A549 (cell line): ENCODE measurements at regions not wholly inside any gene's neighbourhood (a gene's known extent, or its start where the extent isn't known, plus 50 kb on each side); places are given as distances from the start of the nearest gene placed in this dataset.

Experiments
- ATAC-seq, 2 experiments: fragments of 200-7000 bp in 1 of 2; fragments of >200 bp in 1 of 2; cut with Nextera tagmentation in 1 of 2; cut with Tn5 transposase in 1 of 2; 3 replicates each; pipeline versions ENCODE4 v1.8.0 to v1.9.1; 2018 to 2020; ENCODE audit warnings: mild to moderate bottlenecking in 1 of 2, moderate library complexity in 1 of 2
- CTCF ChIA-PET: fragments of 300-600 bp; sonication (Branson Sonifier 250); formaldehyde crosslinking; extraction: SDS; loops from one replicate; lab custom pipeline; 2021; ENCODE audit warnings: antibody characterized with exemption, inconsistent platforms; lab: Yijun Ruan, JAX
- POLR2A ChIA-PET: fragments of 350-600 bp; formaldehyde crosslinking; extraction: SDS; loops from one replicate; lab custom pipeline; 2021; ENCODE audit warnings: antibody characterized with exemption, inconsistent platforms; lab: Yijun Ruan, JAX
- DNase-seq, 2 experiments: peaks; one replicate each; pipeline versions ENCODE4 v3.0.0 to v3.0.0-alpha.2; 2011 to 2016; ENCODE audit warnings: low read depth in 1 of 2, low spot score in 1 of 2
- FAIRE-seq: peaks from 2 replicates; lab custom pipeline; 2011; peaks lifted over from hg19 to GRCh38; lab: Jason Lieb, UNC
- H3K27ac ChIP-seq, 2 experiments: fragments of >200 bp; sonication (Bioruptor Twin); formaldehyde crosslinking; 3 replicates each; pipeline ENCODE4 v1.5.1; 2016 to 2017
- H3K4me1 ChIP-seq: fragments of >200 bp; sonication (Bioruptor Twin); formaldehyde crosslinking; 3 replicates; pipeline ENCODE4 v1.6.1; 2016
- H3K4me2 ChIP-seq: fragments of >200 bp; sonication (Bioruptor Twin); formaldehyde crosslinking; 3 replicates; pipeline ENCODE4 v1.6.1; 2016
- H3K4me3 ChIP-seq: fragments of >200 bp; sonication (Bioruptor Twin); formaldehyde crosslinking; 3 replicates; pipeline ENCODE4 v1.5.1; 2016
- H3K9me3 ChIP-seq: fragments of >200 bp; sonication (Bioruptor Twin); formaldehyde crosslinking; 3 replicates; pipeline ENCODE4 v1.6.1; 2016
- CBX8 ChIP-seq: fragments of 200-600 bp; sonication (generic); IDR thresholded peaks from 2 replicates; pipeline ENCODE4 v1.6.1; 2016
- CEBPB ChIP-seq, 2 experiments: fragments of >200 bp in 1 of 2; sonication (Bioruptor Twin) in 1 of 2; formaldehyde crosslinking in 1 of 2; IDR thresholded peaks; 2 replicates each; pipeline ENCODE4 v1.6.1; 2012 to 2016
- EHF ChIP-seq: fragments of 250-450 bp; sonication (Bioruptor Pico); IDR thresholded peaks from 2 replicates; pipeline ENCODE4 v1.5.0; 2020; ENCODE audit warnings: mild to moderate bottlenecking
- EP300 ChIP-seq, 2 experiments: fragments of >200 bp; sonication (Bioruptor Twin); formaldehyde crosslinking; IDR thresholded peaks; 2 replicates in 1 of 2; 3 replicates in 1 of 2; pipeline ENCODE4 v1.6.1; 2016 to 2017
- FOSB ChIP-seq: fragments of 250-450 bp; sonication (Bioruptor Pico); IDR thresholded peaks from 2 replicates; pipeline ENCODE4 v1.5.0; 2020; ENCODE audit warnings: mild to moderate bottlenecking, moderate library complexity
- FOXS1 ChIP-seq: fragments of 250-450 bp; sonication (Bioruptor Pico); IDR thresholded peaks from 2 replicates; pipeline ENCODE4 v1.5.0; 2020; ENCODE audit warnings: mild to moderate bottlenecking, moderate library complexity
- HDAC2 ChIP-seq: fragments of 200-600 bp; sonication (generic); IDR thresholded peaks from 2 replicates; pipeline ENCODE4 v1.6.1; 2016
- HOXA7 ChIP-seq: fragments of 250-450 bp; sonication (Bioruptor Pico); IDR thresholded peaks from 2 replicates; pipeline ENCODE4 v1.5.0; 2020; ENCODE audit warnings: mild to moderate bottlenecking, moderate library complexity
- JUN ChIP-seq, 2 experiments: fragments of >200 bp; sonication (Bioruptor Twin); formaldehyde crosslinking; IDR thresholded peaks; 2 replicates in 1 of 2; 3 replicates in 1 of 2; pipeline ENCODE4 v1.6.1; 2016 to 2017
- KDM5A ChIP-seq: fragments of 200-600 bp; sonication (generic); IDR thresholded peaks from 2 replicates; pipeline ENCODE4 v1.6.1; 2016; ENCODE audit warnings: antibody characterized with exemption, mild to moderate bottlenecking
- MAZ ChIP-seq: fragments of 150-350 bp; IDR thresholded peaks from 2 replicates; pipeline ENCODE4 v1.6.1; 2014; ENCODE audit warnings: antibody characterized with exemption, low read depth, low read length, borderline replicate concordance
- MYC ChIP-seq: IDR thresholded peaks from 2 replicates; pipeline ENCODE4 v1.6.1; 2012; ENCODE audit warnings: mild to moderate bottlenecking, inconsistent platforms, low read length, improper control_type of control experiment, borderline replicate concordance
- NFE2L2 ChIP-seq: fragments of 150-350 bp; conservative IDR thresholded peaks from 2 replicates; pipeline ENCODE4 v1.6.1; 2014; ENCODE audit warnings: low read length
- PHF8 ChIP-seq: fragments of 200-600 bp; sonication (generic); IDR thresholded peaks from 2 replicates; pipeline ENCODE4 v1.6.1; 2016; ENCODE audit warnings: low read depth, mild to moderate bottlenecking, antibody characterized with exemption, moderate library complexity, borderline replicate concordance
- RARB ChIP-seq: fragments of 250-450 bp; sonication (Bioruptor Pico); IDR thresholded peaks from 2 replicates; pipeline ENCODE4 v1.8.0; 2021; ENCODE audit warnings: mild to moderate bottlenecking, moderate library complexity
- RCOR1 ChIP-seq: fragments of 150-350 bp; IDR thresholded peaks from 2 replicates; pipeline ENCODE4 v1.6.1; 2014; ENCODE audit warnings: antibody characterized with exemption, low read length, low read depth
- SREBF2 ChIP-seq: fragments of 450-650 bp; IDR thresholded peaks from 2 replicates; pipeline ENCODE4 v1.6.1; 2014; ENCODE audit warnings: mild to moderate bottlenecking, moderate library complexity
- ZC3H11A ChIP-seq: fragments of 450-650 bp; IDR thresholded peaks from 2 replicates; pipeline ENCODE4 v1.6.1; 2014; ENCODE audit warnings: antibody characterized with exemption, mild to moderate bottlenecking
- WGBS: methylation state at CpG from one replicate; pipeline ENCODE4 v1.1.6; 2017; ENCODE audit errors: missing lambda C conversion rate; 5-methylcytosine and 5-hydroxymethylcytosine counted together
- TF ChIP-seq, protein P1 (sequence below): IDR thresholded peaks from 2 replicates; pipeline ENCODE4 v1.6.1; 2012
- TF ChIP-seq, protein P2 (sequence below): fragments of 450-650 bp; IDR thresholded peaks from 2 replicates; pipeline ENCODE4 v1.6.1; 2014; ENCODE audit warnings: antibody characterized with exemption
- TF ChIP-seq, protein P3 (sequence below): fragments of 250-450 bp; sonication (Bioruptor Pico); IDR thresholded peaks from 2 replicates; pipeline ENCODE4 v1.5.0; 2020; ENCODE audit warnings: low read depth, mild to moderate bottlenecking, moderate library complexity
- TF ChIP-seq, protein P4 (sequence below): IDR thresholded peaks from 2 replicates; pipeline ENCODE4 v1.6.1; 2012
- TF ChIP-seq, protein P5 (sequence below): fragments of >200 bp; sonication (Bioruptor Twin); formaldehyde crosslinking; IDR thresholded peaks from 3 replicates; pipeline ENCODE4 v1.5.1; 2016

DNA sequence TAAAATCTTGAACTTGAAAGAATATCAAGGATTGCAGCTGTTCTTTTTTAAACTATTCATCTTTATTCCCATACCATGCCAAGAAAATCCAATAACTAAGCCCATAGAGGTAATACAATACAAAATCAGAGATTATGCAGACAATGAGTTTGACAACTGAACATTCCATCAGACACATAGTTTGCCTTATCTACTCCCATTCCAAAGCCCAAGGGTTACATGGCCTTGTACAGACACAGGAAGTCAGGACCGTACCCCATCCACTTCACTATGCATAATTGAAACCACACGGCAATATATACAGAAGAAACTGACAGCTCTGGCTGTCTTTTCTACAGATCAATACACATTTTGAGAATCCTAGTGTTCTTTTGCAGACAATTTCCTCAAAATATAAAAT lies 181.3 kb downstream of the TMX3 start:
- H3K9me3 ChIP-seq = no peaks in the 10 kb centered on the region
- H3K4me1 ChIP-seq = no peaks in the 10 kb centered on the region
- FAIRE-seq = no peak
- H3K4me3 ChIP-seq = no peak overlapping the region
- no peak overlapping the region for H3K4me2 ChIP-seq
- no peak for DNase-seq
- no peak for ATAC-seq
- TF ChIP-seq ZC3H11A = no peak
- TF ChIP-seq RARB (CRISPR knock-in tag) = no peak
- TF ChIP-seq HOXA7 = no peak
- ChIA-PET CTCF (no interaction called here), POLR2A (no interaction called here)
- WGBS = 31% methylated on average over 2 of the region's 2 CpGs
- H3K27ac ChIP-seq = no peak overlapping the region

DNA sequence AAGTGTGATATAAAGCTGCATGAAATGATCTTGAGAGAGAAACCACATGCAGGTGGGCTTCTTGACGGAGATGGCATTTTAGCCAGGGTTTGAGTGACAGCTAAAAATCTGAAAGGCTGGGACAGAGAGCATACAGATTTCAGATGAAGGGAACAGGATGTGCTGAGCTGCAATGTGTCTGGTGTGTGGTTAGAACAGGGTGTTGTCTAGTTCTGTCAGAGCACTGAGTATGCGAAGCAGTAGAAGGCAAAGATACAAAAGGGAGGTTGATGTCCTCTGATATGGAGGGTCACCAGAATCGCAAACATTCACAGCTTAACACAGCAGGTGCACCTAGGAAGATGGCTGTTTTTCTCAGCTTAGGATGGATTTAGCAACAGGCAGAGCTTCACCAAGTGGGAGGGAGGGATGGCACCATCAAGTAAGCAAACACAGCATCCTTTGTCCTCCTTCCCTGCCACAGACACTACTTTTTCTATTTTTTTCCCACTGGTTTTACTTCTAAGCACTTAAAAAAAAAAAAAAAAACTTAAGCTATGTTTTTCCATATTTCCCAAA lies 182.5 kb downstream of the TMX3 start:
- CTCF ChIA-PET = no interaction called here

DNA sequence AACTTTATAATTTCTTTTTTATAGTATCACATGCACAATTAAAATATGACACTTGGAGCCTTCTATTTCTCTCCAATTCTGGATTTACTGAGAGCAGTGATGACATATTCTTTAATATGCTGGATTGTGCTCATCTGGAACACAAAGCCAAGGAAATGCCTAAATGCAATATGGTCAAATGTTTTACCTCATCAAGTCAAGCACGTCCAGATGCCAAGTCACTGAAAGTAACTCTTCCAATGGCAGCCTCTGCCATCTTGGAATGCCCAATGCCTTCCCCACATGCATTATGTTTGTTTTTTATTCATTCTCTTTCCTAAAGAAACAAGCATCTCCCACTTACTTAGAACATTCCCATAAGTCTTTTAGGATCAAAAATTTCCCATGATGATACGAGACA lies 189.8 kb downstream of the TMX3 start:
- Histone ChIP-seq H3K4me3 (no peak overlapping the region), H3K4me2 (no peak overlapping the region), H3K9me3 (no peaks in the 10 kb centered on the region), H3K27ac (no peak overlapping the region), H3K4me1 (no peaks in the 10 kb centered on the region)
- ATAC-seq (no peak), FAIRE-seq (no peak), DNase-seq (no peak)
- POLR2A ChIA-PET = no interaction called here
- 1% methylated on average over 2 of the region's 2 CpGs for WGBS
- TF ChIP-seq, protein P1, sequence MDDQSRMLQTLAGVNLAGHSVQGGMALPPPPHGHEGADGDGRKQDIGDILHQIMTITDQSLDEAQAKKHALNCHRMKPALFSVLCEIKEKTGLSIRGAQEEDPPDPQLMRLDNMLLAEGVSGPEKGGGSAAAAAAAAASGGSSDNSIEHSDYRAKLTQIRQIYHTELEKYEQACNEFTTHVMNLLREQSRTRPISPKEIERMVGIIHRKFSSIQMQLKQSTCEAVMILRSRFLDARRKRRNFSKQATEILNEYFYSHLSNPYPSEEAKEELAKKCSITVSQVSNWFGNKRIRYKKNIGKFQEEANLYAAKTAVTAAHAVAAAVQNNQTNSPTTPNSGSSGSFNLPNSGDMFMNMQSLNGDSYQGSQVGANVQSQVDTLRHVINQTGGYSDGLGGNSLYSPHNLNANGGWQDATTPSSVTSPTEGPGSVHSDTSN = no peak
- no peak for TF ChIP-seq FOSB (CRISPR knock-in tag)
- TF ChIP-seq, protein P2, sequence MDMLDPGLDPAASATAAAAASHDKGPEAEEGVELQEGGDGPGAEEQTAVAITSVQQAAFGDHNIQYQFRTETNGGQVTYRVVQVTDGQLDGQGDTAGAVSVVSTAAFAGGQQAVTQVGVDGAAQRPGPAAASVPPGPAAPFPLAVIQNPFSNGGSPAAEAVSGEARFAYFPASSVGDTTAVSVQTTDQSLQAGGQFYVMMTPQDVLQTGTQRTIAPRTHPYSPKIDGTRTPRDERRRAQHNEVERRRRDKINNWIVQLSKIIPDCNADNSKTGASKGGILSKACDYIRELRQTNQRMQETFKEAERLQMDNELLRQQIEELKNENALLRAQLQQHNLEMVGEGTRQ = no peak
- TF ChIP-seq, protein P3, sequence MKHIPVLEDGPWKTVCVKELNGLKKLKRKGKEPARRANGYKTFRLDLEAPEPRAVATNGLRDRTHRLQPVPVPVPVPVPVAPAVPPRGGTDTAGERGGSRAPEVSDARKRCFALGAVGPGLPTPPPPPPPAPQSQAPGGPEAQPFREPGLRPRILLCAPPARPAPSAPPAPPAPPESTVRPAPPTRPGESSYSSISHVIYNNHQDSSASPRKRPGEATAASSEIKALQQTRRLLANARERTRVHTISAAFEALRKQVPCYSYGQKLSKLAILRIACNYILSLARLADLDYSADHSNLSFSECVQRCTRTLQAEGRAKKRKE (CRISPR knock-in tag) = no peak
- TF ChIP-seq EHF (CRISPR knock-in tag) = no peak
- no peak for TF ChIP-seq SREBF2
- TF ChIP-seq, protein P4, sequence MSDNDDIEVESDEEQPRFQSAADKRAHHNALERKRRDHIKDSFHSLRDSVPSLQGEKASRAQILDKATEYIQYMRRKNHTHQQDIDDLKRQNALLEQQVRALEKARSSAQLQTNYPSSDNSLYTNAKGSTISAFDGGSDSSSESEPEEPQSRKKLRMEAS = no peak
- no peak for TF ChIP-seq MYC
- no peak for TF ChIP-seq HDAC2
- TF ChIP-seq RCOR1 = no peak
- TF ChIP-seq FOXS1 (CRISPR knock-in tag) = no peak
- CTCF ChIA-PET = no interaction called here

More for the DNA sequence above, 182.5 kb downstream of the TMX3 start:
- H3K9me3 ChIP-seq = no peaks in the 10 kb centered on the region
- ATAC-seq (no peak), FAIRE-seq (no peak), DNase-seq (no peak)
- 23% methylated on average over 3 of the region's 3 CpGs for WGBS
- no peak overlapping the region for H3K4me3 ChIP-seq
- no peak overlapping the region for H3K4me2 ChIP-seq
- H3K4me1 ChIP-seq = no peaks in the 10 kb centered on the region
- H3K27ac ChIP-seq = no peak overlapping the region
- POLR2A ChIA-PET = no interaction called here
- TF ChIP-seq MAZ (no peak), EHF (CRISPR knock-in tag) (no peak), SREBF2 (no peak), FOXS1 (CRISPR knock-in tag) (no peak), JUN (IDR thresholded peaks at IDR 0.05) (no peak), CBX8 (no peak), PHF8 (no peak), EP300 (IDR thresholded peaks at IDR 0.05) (no peak), NFE2L2 (no peak), CEBPB (IDR thresholded peaks at IDR 0.05) (no peak), KDM5A (no peak)
- TF ChIP-seq, protein P5, sequence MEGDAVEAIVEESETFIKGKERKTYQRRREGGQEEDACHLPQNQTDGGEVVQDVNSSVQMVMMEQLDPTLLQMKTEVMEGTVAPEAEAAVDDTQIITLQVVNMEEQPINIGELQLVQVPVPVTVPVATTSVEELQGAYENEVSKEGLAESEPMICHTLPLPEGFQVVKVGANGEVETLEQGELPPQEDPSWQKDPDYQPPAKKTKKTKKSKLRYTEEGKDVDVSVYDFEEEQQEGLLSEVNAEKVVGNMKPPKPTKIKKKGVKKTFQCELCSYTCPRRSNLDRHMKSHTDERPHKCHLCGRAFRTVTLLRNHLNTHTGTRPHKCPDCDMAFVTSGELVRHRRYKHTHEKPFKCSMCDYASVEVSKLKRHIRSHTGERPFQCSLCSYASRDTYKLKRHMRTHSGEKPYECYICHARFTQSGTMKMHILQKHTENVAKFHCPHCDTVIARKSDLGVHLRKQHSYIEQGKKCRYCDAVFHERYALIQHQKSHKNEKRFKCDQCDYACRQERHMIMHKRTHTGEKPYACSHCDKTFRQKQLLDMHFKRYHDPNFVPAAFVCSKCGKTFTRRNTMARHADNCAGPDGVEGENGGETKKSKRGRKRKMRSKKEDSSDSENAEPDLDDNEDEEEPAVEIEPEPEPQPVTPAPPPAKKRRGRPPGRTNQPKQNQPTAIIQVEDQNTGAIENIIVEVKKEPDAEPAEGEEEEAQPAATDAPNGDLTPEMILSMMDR = no peak
